NCI-H82 treated with DMSO at 0.1 percent for 48 hours (cell line): ENCODE measurements at regions not wholly inside any gene's neighbourhood (a gene's known extent, or its start where the extent isn't known, plus 50 kb on each side); places are given as distances from the start of the nearest gene placed in this dataset.
"Not testable (repeated sequence)": the region's sequence is repeated elsewhere in the genome, so short reads cannot be mapped to it uniquely, and the experiment has no call there.

Experiments
- DNase-seq: peaks from one replicate; lab custom pipeline; 2025; ENCODE audit not compliant: unreplicated experiment; lab: John Stamatoyannopoulos, UW

DNA sequence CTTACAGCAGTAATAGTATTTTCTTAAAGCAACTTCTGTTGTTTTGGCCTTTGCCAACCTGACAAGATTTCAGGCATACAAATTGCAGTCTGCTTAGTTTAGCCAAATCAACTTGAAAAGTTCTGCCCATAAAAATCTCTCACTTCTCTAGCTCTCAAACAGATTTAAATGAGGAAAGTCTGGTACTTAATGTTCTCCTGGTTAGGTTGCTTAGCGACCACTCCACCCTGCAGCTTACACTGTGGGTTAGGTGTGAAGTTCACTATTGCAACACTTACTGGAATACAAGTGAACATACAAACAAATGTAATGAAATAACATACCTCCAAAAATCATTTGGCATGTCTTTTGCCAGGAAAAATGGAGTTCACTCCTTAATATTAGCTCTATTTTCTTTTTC is 178.7 kb upstream of the PCDH9 start:
- peak; percentile 11 for DNase-seq

DNA sequence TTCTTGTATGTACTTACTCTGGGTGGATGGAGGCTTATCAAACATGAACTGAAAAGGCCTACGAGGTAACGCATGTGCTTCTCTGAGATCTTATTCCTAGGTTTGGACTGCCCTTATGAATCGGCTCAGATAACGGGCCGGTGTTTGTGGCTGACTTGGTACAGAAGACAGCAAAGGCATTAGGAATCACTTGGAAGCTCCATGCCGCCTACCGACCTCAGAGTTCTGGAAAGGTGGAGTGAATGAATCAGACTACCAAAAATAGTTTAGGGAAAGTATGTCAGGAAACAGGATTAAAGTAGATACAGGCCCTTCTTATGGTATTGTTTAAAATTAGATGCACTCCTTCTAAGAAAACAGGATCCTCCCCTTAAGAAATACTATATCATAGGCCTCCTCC is 172.4 kb upstream of the PCDH9 start:
- DNase-seq, result no peak

DNA sequence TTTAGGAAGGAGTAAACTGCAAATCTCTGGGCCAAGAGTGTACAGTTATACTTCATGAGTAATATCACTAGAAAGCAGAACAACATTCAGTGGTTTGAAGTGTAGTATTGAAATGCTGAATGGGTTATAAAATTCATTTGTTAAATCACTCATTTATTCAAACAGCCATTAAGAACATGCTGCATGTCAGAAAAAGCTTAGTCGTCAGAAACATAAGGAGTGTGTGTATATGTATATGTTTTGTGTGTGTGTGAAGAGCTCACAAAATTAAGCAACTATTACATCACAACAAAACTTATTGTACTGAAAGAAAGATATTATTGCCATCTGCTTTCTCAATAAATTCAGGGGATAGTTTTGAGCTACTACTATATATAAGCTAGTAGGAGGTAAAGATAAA is 165.4 kb upstream of the PCDH9 start:
- no peak for DNase-seq

DNA sequence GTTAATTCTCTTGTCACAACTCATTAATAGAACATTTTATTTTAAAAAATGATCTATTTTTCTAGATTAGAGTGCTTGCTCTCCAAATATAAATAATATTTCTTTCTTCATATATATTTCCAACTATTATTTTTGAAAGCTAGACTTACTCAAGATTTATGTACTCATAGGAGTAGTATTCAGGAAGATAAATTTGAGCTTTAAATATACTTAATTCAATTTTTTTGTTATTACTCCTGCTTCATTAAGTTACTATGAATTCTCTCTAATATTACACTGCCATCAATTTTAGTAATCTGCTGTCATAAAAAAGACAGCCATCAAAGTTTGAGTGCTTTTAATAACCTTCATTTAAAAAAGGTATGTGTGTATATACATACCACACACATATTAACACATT is 161.9 kb upstream of the PCDH9 start:
- no peak for DNase-seq

DNA sequence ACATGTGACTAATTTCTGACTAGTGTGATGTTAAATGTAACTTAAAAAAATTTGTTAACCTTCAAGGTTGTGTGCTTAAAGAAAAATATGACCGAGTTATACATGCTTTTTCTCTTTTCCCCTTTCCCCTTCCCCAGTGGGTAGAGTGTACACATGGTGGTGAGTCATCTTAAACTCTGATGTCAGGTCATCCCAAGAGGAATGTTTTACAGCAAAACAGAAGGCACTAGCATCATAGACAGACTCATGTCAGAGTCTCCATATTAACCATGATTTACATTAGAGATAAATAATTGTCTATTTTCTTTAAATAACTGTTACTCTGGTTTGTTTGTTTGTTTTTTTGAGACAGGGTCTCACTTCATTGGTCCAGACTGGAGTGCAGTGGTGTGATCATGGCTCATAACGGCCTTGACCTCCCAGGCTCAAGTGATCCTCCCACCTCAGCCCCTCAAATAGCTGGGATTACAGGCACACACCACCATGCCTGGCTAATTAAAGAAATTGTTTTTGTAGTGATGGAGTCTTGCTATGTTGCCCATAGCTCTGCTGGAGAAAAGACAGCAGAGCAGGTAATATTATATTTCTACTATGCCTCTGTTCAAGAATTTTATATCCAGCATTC is 160.4 kb upstream of the PCDH9 start:
- DNase-seq, result no peak

DNA sequence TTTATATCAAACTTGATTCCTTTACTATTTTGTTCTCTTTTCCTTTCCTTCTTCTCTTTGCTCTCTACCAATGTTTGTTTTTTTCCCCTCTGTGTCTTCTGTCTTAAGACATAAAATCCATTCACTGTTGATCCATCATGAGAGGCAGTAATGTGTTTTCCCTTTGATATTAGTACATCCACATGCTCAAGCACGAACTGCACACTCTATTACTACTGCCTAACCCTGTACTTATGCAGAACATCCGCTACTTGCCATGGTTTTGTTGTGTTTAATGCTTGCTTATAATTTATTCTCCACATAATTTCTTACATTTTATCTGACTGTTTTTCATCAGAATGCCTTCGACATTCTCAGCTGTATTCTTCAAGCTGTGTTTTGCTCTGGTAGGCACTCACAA is 159.0 kb upstream of the PCDH9 start:
- DNase-seq, result no peak

DNA sequence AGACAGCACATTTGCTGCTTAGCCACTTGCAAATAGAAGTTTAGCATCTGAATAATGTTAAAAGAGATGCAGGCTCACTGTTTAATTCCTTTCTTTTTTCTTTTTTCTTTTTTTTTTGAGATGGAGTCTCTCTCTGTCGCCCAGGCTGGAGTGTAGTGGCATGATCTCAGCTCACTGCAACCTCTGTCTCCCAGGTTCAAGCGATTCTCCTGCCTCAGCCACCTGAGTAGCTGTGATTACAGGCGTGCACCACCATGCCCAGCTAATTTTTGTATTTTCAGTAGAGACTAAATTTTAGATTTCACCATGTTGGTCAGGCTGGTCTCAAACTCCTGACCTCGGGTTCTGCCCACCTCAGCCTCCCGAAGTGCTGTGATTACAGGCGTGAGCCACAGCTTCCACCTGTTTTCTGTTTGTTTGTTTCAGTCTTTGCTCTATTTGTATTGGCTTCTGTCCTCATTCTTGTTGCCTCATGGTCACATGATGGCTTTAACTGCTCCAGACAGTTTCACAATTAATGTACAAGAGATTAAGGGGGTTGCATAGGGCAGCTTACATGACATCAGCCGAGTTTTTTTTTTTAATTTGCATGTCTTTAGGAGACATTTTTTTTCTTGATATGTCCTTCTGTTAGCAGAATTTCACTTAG is 153.1 kb upstream of the PCDH9 start:
- DNase-seq, result not testable (repeated sequence)

DNA sequence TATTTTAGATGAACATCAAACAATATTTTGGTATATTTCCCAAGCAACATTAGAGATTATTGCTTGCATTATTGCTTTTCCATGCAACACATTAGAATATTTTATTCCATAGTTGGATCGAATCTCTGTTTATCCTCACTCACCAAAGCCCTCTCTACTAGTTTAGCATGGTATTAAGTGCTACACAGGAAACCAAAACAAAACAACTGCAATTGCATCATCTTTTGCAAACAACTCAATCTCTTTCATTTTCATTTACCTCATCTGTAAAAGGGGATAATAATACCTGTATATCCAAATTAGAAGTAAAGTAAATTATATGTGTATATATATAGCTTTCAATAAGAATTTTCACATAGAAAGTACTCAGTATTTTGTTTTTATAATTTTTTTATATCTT is 147.8 kb upstream of the PCDH9 start:
- DNase-seq, result no peak

DNA sequence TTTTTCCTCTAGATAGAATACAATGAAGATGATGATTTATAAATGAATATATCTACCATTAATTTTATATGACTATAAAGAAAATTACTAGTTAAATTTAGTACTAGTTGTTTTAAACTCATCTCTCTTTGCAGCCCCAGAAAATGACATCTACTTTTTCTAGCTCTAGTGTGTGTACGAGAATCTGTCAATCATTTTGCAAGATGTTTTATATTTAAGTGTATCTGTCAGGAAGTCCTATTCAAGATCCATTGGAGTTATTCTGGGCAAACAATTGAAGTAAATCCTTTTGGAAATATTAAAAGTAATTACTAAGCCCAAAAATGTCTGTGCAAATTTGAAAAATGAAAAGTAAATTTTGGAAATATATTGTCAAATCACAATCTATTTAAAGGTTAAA is 144.3 kb upstream of the PCDH9 start:
- DNase-seq, result no peak

DNA sequence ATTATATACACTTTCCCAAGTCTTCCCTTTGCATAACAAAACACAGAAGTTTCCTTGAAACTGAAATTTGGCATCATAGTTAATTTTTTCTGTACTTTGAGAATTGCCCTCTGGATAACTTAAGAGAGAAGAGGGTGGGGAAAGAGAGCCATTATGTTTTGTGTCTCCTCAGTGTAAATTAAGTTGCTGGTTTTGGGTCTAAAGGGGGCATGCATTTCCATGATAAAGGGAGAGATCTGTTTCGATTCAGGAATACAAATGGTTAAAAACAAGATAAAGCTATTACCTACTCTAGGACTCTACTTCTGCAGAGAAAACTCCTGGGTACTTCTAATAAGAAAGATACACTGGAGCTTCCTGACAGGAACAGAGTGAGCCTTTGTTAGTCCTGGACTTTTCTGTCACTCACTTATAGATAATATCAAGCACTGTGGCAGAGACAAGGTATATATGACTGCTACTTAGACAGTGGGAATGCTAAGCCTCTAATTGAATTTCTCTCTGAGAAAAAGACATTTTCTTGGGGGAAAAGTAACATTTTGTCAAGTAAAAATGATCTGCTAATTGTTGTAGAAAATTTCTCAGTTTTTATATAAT is 142.8 kb upstream of the PCDH9 start:
- DNase-seq, result no peak

DNA sequence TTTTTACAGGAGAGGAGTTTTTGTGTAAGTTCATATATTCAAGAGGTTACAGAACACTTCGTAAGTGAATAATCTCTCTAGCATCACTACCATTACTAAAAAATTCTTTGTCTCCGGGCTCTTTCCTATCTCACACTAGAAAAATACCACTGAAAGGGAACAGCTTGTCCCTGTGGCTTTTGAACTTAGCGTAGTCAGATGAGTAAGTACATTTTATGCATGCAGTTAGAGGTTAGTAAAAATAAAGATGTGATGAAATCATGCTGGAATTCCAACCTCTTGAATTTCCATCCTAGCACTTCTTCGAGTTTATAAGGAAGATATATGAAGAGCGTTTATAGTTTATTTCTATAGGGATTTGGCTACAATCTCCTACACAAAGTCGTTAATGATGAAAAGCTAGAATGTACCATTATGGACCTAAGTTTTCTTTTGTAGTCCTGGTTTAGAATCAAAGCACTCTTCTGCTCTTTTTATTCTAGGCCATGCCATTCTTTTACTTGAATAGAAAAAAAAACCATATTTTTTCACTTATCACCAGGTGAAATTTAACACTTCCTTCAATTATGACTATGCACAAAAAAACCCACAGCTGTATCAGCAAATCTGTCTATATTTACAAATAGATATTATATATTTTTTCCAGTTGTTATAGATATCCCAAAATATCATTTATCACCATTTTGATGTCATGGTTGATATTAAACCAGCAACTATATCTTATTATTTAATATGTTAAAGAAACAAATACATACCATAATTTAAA is 139.9 kb upstream of the PCDH9 start:
- no peak for DNase-seq

DNA sequence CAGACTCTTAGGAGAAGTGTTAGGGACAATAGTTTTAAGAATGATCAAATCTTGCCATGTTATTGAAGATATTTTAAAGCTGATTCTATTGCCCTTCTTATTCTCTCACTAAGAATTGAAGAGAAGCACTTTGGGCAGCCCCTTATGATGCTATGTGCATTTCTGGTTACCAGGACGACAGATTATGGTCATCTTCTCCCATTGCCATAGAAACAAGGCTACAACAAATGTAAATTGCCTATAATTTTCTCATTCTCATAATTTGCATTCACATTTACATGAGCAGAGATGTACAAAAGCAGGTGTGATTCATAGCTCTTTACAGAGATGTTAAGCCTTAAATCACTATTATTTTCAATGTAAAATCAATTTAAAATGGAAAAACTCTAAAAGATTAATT is 137.3 kb upstream of the PCDH9 start:
- DNase-seq, result no peak

DNA sequence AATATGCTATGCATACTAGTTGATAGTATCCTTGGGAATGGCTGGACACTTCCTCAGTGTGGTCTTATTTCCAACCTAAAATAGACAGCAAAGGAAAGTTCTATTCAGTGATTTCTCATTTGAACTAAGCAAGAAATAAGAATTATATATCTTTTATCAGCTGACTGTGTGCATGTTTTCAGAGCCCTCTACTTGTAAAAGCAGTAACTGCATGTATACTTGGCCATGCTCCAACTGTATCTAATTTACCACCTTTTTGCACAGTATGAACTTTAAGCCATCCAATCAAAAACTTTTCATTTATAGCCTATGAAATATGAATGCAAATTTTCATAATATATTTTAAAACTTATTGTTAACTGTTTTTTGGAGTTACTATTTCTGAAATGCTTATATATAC is 136.4 kb upstream of the PCDH9 start:
- DNase-seq, result no peak

DNA sequence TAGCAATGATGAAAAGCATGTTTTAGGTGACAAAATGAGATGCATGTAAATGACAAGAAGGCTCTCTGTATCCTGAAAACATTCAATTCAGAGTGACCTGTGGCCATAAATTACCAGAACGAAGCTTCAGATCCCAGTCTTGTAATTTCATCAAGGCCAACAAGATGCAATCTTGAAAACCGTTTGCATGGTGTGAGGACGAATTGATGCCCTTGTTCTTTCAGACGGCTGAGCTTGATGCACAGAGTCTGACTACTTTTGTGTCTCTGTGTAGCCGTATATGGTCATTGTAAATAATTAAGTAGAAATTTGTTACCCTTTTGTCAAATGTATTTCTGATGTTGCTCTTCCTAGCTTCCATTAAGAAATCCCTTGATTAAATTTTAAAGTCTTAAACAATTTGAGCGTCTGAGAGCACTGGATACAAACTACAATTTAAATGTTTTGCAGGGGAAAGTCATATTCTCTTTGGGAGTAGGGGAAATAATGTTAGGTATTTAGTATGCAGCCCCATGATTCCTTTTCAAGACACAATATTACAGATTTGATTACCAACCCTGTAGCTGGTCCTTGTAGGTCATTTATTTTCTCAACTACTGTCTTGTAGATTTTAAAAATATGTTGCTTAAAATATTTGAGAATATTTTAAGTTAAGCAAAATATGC is 125.8 kb upstream of the PCDH9 start:
- DNase-seq, result no peak

DNA sequence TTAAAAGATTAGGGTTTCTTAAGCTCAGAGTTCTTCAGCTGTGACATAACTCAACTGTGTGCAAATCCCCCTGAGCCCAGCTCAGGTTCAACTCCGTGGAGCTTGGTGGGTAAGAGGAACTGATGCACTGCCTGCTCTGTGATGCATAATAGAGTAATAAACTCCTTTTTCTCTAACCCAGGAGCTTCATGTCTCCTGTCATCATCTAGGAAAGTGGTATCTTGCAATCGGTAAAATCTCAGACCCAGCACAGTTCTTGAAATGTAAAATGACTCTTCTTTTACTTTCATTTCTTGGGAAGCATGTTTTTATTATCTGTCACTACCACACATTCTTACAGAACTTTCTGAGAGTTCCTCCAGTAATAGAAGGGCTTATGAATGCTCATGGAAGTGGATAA is 123.8 kb upstream of the PCDH9 start:
- DNase-seq, result no peak

DNA sequence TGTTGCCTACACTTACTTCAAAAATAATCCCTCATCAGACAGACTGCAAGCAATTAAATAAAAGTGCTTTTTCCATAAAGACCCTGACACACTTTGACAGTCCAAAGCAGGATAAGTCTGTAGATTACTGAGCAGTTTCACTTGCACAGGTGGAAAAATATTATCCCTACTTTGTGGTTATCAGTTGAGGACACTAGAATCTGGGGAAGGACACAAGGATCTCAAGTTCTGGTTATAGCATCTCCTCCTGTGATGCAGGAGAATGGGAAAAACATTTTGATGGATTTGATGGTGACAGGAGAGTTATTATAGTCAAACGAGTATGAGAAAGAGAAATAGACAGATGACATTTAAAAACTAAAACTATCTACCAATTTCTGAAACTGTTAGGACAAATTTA is 122.9 kb upstream of the PCDH9 start:
- peak; percentile 17 for DNase-seq

DNA sequence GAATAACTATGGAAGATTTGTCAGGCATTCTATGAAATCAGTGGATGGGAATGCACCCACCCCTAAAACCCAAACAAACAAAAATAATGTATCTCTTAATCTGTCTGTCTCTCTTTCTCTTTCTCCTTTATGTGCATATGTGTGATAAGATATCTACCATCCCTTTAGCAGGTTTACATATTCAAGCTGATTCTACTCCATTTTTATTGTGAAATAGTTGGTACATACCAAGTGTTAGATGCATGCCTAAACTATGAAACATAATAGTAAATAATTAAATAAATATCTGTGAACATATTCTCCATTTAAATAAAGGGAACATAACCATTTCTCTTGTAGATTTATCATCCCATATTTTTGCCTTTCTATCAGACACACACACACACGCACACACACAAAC is 121.8 kb upstream of the PCDH9 start:
- no peak for DNase-seq

DNA sequence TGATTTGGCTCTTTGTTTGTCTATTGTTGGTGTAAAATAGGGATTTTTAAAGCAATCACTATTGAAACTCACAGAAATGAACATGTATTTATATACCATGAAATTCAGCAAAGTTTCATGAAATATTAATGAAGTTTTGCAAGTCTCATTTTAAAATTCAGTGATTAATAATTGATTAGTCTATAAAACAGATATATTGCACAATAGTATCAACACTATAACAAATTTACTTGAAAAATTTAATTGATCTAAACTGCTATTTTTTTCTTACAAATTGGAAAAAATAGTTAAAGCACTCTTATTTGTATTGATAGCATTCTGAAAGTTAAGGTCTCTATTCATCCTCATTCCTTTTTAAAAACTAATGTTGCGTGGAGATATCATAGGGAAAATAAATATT is 121.0 kb upstream of the PCDH9 start:
- DNase-seq, result no peak

DNA sequence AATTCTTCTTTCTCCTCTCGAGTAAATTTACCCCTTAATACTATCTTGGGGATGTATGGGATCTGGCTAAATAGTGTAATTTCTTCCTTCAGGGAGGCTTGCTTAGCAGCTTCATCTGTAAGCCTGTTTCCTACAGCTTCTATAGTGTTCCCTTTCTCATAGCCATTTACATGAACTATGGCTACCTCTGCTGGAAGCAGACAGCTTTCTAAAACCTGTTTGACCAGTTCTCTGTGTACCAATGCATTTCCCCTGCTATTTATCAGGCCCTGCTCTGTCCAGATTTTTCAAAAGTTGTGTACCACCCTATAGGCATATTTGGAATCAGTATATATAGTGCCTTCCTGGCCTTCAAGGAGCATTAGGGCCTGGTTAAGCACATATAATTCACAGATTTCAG is 113.6 kb upstream of the PCDH9 start:
- DNase-seq, result no peak

DNA sequence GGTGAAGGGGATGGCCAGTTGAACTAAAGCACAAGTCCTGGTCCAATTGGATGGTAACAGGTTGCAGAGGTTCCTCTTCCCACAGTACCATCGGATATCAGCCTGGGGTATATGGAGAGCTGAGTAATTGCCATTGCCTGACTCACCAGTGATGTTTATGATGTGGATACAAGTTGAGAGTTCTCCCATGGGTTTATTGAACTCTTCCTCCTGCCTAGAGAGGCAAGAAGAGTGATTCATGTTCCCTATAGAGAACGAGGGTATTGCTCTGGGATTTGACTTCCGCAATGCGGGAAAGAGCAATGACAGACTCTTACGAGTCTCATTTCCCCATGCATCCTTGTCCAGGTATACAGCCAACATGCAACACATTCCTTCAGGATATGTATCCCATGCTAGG is 111.3 kb upstream of the PCDH9 start:
- DNase-seq, result no peak

DNA sequence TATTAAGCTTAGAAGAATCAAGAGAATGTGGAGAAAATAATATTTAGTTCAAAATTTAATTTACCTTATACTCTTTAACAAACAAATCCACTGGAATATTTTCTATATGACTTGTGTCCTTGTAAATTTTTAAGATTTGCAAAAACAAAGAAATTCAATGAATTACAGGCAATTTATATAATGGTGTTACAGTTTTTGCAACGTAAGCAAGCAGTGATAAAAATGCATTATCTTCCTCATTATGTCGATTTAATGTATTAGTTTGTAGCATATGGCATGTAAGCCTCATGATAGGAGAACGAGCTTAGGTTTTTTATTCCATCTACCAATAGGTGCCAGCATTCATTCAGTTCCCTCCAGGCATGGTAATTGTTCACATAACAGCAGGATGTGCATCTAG is 100.0 kb upstream of the PCDH9 start:
- no peak for DNase-seq

DNA sequence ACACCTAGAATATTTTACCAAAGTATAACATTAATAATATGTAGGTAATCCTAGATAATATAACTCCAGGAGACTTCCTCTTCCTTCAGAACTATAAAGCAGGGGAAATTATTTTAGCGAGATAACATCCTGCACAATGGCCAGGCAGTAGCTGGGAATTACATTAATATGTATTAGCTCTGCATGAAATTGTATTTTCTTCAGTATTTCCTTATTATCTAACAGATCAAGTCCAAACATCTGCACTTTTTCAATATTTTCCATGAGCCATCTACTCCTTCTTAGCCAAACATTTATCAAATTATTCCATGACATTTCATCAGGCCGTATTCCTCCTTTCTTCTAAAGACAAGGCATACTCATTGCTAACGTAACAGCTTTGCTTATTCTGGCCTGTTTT is 98.8 kb upstream of the PCDH9 start:
- DNase-seq, result no peak
